ENCODE measurements at regions not wholly inside any gene's neighbourhood (a gene's known extent, or its start where the extent isn't known, plus 50 kb on each side); places are given as distances from the start of the nearest gene placed in this dataset.

GRCh38 chr6:117191448-117191847, 73.9 kb upstream of the VGLL2 start:
- 93% methylated on average over 1 of the region's 1 CpG for WGBS
- TF ChIP-seq FOXA1 (IDR thresholded peaks at IDR 0.05) (no peak), GABPA (IDR thresholded peaks at IDR 0.05 in 1 of 2, conservative IDR thresholded peaks at IDR 0.05 in 1 of 2) (no peak), JUND (IDR thresholded peaks at IDR 0.05) (no peak), RXRA (IDR thresholded peaks at IDR 0.05) (no peak), FOXA2 (IDR thresholded peaks at IDR 0.05) (no peak), HNF4G (IDR thresholded peaks at IDR 0.05) (no peak), HNF4A (conservative IDR thresholded peaks at IDR 0.05) (no peak), NR2F2 (IDR thresholded peaks at IDR 0.05) (no peak), RAD21 (IDR thresholded peaks at IDR 0.05) (no peak), TAF1 (conservative IDR thresholded peaks at IDR 0.05) (no peak), ZBTB33 (IDR thresholded peaks at IDR 0.05) (no peak), ATF3 (IDR thresholded peaks at IDR 0.05) (no peak), EGR1 (IDR thresholded peaks at IDR 0.05; ENCODE audit: low read depth in 2 of 2) (no peak)
- TF ChIP-seq, protein P1, sequence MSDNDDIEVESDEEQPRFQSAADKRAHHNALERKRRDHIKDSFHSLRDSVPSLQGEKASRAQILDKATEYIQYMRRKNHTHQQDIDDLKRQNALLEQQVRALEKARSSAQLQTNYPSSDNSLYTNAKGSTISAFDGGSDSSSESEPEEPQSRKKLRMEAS (IDR thresholded peaks at IDR 0.05): no peak
- TF ChIP-seq, protein P2, sequence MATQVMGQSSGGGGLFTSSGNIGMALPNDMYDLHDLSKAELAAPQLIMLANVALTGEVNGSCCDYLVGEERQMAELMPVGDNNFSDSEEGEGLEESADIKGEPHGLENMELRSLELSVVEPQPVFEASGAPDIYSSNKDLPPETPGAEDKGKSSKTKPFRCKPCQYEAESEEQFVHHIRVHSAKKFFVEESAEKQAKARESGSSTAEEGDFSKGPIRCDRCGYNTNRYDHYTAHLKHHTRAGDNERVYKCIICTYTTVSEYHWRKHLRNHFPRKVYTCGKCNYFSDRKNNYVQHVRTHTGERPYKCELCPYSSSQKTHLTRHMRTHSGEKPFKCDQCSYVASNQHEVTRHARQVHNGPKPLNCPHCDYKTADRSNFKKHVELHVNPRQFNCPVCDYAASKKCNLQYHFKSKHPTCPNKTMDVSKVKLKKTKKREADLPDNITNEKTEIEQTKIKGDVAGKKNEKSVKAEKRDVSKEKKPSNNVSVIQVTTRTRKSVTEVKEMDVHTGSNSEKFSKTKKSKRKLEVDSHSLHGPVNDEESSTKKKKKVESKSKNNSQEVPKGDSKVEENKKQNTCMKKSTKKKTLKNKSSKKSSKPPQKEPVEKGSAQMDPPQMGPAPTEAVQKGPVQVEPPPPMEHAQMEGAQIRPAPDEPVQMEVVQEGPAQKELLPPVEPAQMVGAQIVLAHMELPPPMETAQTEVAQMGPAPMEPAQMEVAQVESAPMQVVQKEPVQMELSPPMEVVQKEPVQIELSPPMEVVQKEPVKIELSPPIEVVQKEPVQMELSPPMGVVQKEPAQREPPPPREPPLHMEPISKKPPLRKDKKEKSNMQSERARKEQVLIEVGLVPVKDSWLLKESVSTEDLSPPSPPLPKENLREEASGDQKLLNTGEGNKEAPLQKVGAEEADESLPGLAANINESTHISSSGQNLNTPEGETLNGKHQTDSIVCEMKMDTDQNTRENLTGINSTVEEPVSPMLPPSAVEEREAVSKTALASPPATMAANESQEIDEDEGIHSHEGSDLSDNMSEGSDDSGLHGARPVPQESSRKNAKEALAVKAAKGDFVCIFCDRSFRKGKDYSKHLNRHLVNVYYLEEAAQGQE (IDR thresholded peaks at IDR 0.05): no peak

DNA sequence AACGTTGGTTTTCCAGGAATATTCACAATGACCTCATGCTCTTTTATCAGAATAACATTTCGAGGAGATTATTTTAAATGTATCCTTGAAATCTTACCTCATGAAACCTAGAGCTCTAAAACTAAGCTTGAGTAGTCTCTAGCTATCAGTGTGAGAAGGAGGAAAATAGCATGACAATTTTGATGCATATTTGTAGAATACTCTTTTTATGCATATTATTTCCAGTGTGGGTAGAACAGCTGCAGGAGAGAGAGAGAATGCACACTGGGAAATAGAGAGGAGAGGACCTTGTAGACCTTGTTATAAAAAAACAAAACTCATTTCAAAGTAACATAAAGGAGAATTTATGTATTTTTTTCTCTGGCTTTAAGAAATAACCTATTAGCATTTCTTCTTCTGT, 71.1 kb upstream of the VGLL2 start:
- H3K4me3 ChIP-seq (ENCODE audit: low read depth in 1 of 3, low read length in 3 of 3): no peak overlapping the region
- H3K27ac ChIP-seq (ENCODE audit: low read depth in 1 of 2, low read length in 2 of 2): no peak overlapping the region
- H3K9ac ChIP-seq (ENCODE audit: low read depth in 1 of 2, low read length in 2 of 2): no peak overlapping the region
- TF ChIP-seq RXRA (IDR thresholded peaks at IDR 0.05) (no peak), NR2F2 (IDR thresholded peaks at IDR 0.05) (no peak), YY1 (IDR thresholded peaks at IDR 0.05) (no peak), TAF1 (conservative IDR thresholded peaks at IDR 0.05) (no peak), ZBTB33 (IDR thresholded peaks at IDR 0.05) (no peak), HNF4G (IDR thresholded peaks at IDR 0.05) (no peak), FOXA2 (IDR thresholded peaks at IDR 0.05) (no peak), GABPA (IDR thresholded peaks at IDR 0.05 in 1 of 2, conservative IDR thresholded peaks at IDR 0.05 in 1 of 2) (no peak), JUND (IDR thresholded peaks at IDR 0.05) (no peak), RAD21 (IDR thresholded peaks at IDR 0.05) (no peak), FOXA1 (IDR thresholded peaks at IDR 0.05) (no peak)
- TF ChIP-seq, protein P2 (IDR thresholded peaks at IDR 0.05): no peak
- TF ChIP-seq, protein P1 (IDR thresholded peaks at IDR 0.05): no peak
- H3K9me3 ChIP-seq (ENCODE audit: control insufficient read depth in 4 of 4, low read length in 3 of 4): no peaks in the 10 kb centered on the region
- no peaks in the 10 kb centered on the region for H3K4me1 ChIP-seq (ENCODE audit: control insufficient read depth in 4 of 4, insufficient read depth in 4 of 4, low read length in 3 of 4)
- WGBS: 63% methylated on average over 2 of the region's 2 CpGs
- DNase-seq (ENCODE audit: low spot score): no peak
- H3K27me3 ChIP-seq (ENCODE audit: control insufficient read depth in 4 of 4, insufficient read depth in 4 of 4, low read length in 3 of 4): peaks cover 0 to 4% (median 0%) of the 10 kb centered on the region in 4 donors
- H3K36me3 ChIP-seq (ENCODE audit: control insufficient read depth in 4 of 4, insufficient read depth in 3 of 4, low read depth in 1 of 4, low read length in 3 of 4): no peaks in the 10 kb centered on the region

More at GRCh38 chr6:117191448-117191847, 73.9 kb upstream of the VGLL2 start:
- Histone ChIP-seq H3K9me3 (ENCODE audit: control insufficient read depth in 4 of 4, low read length in 3 of 4) (no peaks in the 10 kb centered on the region), H3K27ac (ENCODE audit: low read depth in 1 of 2, low read length in 2 of 2) (no peak overlapping the region), H3K4me3 (ENCODE audit: low read depth in 1 of 3, low read length in 3 of 3) (no peak overlapping the region), H3K36me3 (ENCODE audit: control insufficient read depth in 4 of 4, insufficient read depth in 3 of 4, low read depth in 1 of 4, low read length in 3 of 4) (no peaks in the 10 kb centered on the region), H3K4me1 (ENCODE audit: control insufficient read depth in 4 of 4, insufficient read depth in 4 of 4, low read length in 3 of 4) (no peaks in the 10 kb centered on the region), H3K9ac (ENCODE audit: low read depth in 1 of 2, low read length in 2 of 2) (no peak overlapping the region), H3K27me3 (ENCODE audit: control insufficient read depth in 4 of 4, insufficient read depth in 4 of 4, low read length in 3 of 4) (peaks cover 0 to 4% (median 0%) of the 10 kb centered on the region in 4 donors)
- no peak for DNase-seq (ENCODE audit: low spot score)
